ENCODE measurements at regions not wholly inside any gene's neighbourhood (a gene's known extent, or its start where the extent isn't known, plus 50 kb on each side); places are given as distances from the start of the nearest gene placed in this dataset.
"Not testable (repeated sequence)": the region's sequence is repeated elsewhere in the genome, so short reads cannot be mapped to it uniquely, and the experiment has no call there.

DNA sequence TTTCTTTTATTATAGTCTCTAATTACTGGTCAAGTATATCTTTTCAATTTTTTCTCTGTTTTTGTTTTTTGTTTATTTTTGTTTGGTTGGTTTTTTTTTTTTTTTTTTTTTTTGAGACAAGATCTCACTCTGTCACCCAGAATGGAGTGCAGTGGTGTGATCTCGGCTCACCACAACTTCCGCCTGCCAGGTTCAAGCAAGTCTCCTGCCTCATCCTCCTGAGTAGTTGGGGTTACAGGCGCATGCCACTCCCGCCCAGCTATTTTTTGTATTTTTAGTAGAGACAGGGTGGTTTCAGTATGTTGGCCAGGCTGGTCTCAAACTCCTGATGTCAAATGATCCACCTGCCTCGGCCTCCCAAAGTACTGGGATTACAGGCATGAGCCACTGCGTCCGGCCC, 94.4 kb upstream of the LY86 start:
- TF ChIP-seq POLR2A (IDR thresholded peaks at IDR 0.05): not testable (repeated sequence)
- TF ChIP-seq, protein P1, sequence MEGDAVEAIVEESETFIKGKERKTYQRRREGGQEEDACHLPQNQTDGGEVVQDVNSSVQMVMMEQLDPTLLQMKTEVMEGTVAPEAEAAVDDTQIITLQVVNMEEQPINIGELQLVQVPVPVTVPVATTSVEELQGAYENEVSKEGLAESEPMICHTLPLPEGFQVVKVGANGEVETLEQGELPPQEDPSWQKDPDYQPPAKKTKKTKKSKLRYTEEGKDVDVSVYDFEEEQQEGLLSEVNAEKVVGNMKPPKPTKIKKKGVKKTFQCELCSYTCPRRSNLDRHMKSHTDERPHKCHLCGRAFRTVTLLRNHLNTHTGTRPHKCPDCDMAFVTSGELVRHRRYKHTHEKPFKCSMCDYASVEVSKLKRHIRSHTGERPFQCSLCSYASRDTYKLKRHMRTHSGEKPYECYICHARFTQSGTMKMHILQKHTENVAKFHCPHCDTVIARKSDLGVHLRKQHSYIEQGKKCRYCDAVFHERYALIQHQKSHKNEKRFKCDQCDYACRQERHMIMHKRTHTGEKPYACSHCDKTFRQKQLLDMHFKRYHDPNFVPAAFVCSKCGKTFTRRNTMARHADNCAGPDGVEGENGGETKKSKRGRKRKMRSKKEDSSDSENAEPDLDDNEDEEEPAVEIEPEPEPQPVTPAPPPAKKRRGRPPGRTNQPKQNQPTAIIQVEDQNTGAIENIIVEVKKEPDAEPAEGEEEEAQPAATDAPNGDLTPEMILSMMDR (IDR thresholded peaks at IDR 0.05): not testable (repeated sequence)
